ENCODE measurements at regions not wholly inside any gene's neighbourhood (a gene's known extent, or its start where the extent isn't known, plus 50 kb on each side); places are given as distances from the start of the nearest gene placed in this dataset.

- TF ChIP-seq CTCF (IDR thresholded peaks at IDR 0.05) (no peak), EP300 (IDR thresholded peaks at IDR 0.05) (no peak)
These were observed 401.3 kb downstream of the PCDH10 start for GRCh38 chr4:133550436-133550835.

All from tibial nerve (tissue), 4 donors.